B cell (primary cell): ENCODE measurements at regions not wholly inside any gene's neighbourhood (a gene's known extent, or its start where the extent isn't known, plus 50 kb on each side); places are given as distances from the start of the nearest gene placed in this dataset.

Experiments
- CTCF ChIP-seq: fragments of 200-600 bp; IDR thresholded peaks from one replicate; pipeline ENCODE4 v1.8.0; 2022; ENCODE audit warnings: antibody characterized with exemption, mild to moderate bottlenecking
- EZH2 ChIP-seq: IDR thresholded peaks from 2 replicates; pipeline ENCODE4 v1.6.1; 2012; ENCODE audit warnings: borderline replicate concordance, low read depth, mild to moderate bottlenecking, moderate library complexity, low read length; ENCODE audit not compliant: insufficient read depth, poor library complexity, severe bottlenecking

DNA sequence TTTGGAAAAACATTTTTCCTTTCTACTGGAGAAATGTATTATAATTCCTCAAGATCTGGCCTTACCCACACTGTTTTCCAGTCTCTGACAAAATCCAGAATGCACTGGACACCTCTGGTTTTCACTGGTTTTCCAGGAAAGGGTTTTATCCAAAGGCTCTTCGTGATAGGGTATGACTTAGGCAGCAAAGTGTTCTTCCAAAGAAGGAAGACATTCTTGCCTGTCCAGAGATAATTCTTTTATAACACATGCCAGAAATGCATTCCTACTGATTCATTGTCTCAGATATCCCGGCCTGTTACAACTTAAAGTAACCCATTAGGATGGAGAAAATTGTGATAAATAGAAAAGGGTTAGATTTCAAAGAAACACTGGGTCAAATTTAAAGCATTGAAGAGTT, 2343.1 kb downstream of the PCDH7 start:
- TF ChIP-seq CTCF: no peak
- TF ChIP-seq EZH2: no peak
